ENCODE measurements at regions not wholly inside any gene's neighbourhood (a gene's known extent, or its start where the extent isn't known, plus 50 kb on each side); places are given as distances from the start of the nearest gene placed in this dataset.

GRCh38 chr10:23696476-23696875 is 257.6 kb downstream of the OTUD1 start:
- TF ChIP-seq CTCF (IDR thresholded peaks at IDR 0.05), result no peak
- no peak for TF ChIP-seq POLR2A (IDR thresholded peaks at IDR 0.05)
- TF ChIP-seq EP300 (IDR thresholded peaks at IDR 0.05), result no peak

Measured in tibial nerve (tissue), 4 donors.